GM23338 (cell line): ENCODE measurements at regions not wholly inside any gene's neighbourhood (a gene's known extent, or its start where the extent isn't known, plus 50 kb on each side); places are given as distances from the start of the nearest gene placed in this dataset.

Experiments used
- ATAC-seq: fragments of 200-7000 bp; cut with Tn5 transposase; 3 replicates; pipeline ENCODE4 v1.9.1; 2020
- DNase-seq: peaks from one replicate; pipeline ENCODE4 v3.0.0-alpha.2; 2015; ENCODE audit warnings: low spot score
- H2AFZ ChIP-seq: fragments of 200-600 bp; sonication (generic); 2 replicates; pipeline ENCODE4 v1.8.0; 2016; ENCODE audit warnings: antibody characterized with exemption, mild to moderate bottlenecking, moderate library complexity
- H3F3A ChIP-seq: fragments of 200-600 bp; sonication (generic); replicated peaks from 2 replicates; pipeline ENCODE4 v1.8.0; 2017; ENCODE audit warnings: antibody characterized with exemption, mixed run types, low read depth
- H3K27ac ChIP-seq: fragments of 200-600 bp; sonication (generic); 2 replicates; pipeline ENCODE4 v1.6.1; 2016; ENCODE audit warnings: low read depth
- H3K27me3 ChIP-seq: fragments of 200-600 bp; sonication (generic); 2 replicates; pipeline ENCODE4 v1.8.0; 2016; ENCODE audit warnings: mild to moderate bottlenecking, mixed run types, moderate library complexity; ENCODE audit not compliant: insufficient read depth
- H3K36me3 ChIP-seq: fragments of 200-600 bp; sonication (generic); 2 replicates; pipeline ENCODE4 v1.8.0; 2016; ENCODE audit warnings: mild to moderate bottlenecking; ENCODE audit not compliant: insufficient read depth
- H3K4me1 ChIP-seq: fragments of 200-600 bp; sonication (generic); 2 replicates; pipeline ENCODE4 v1.8.0; 2016; ENCODE audit warnings: mild to moderate bottlenecking, moderate library complexity; ENCODE audit not compliant: insufficient read depth
- H3K4me2 ChIP-seq: fragments of 200-600 bp; sonication (generic); 2 replicates; pipeline ENCODE4 v1.7.1; 2017; ENCODE audit warnings: mixed run types
- H3K4me3 ChIP-seq: fragments of 200-600 bp; sonication (generic); 2 replicates; pipeline ENCODE4 v1.6.1; 2016; ENCODE audit warnings: mixed run types
- H3K79me2 ChIP-seq: fragments of 200-600 bp; sonication (generic); replicated peaks from 2 replicates; pipeline ENCODE4 v1.8.0; 2017; ENCODE audit warnings: mild to moderate bottlenecking; ENCODE audit not compliant: insufficient read depth
- H3K9me2 ChIP-seq: fragments of 200-600 bp; sonication (generic); 2 replicates; pipeline ENCODE4 v1.8.0; 2017; ENCODE audit not compliant: insufficient read depth
- H4K20me1 ChIP-seq: fragments of 200-600 bp; sonication (generic); replicated peaks from 2 replicates; pipeline ENCODE4 v1.8.0; 2017; ENCODE audit warnings: mild to moderate bottlenecking; ENCODE audit not compliant: insufficient read depth
- H3K27ac Mint-ChIP-seq: 2 replicates; pipeline ENCODE4 v1.8.0; 2020; ENCODE audit warnings: inconsistent platforms, mild to moderate bottlenecking, moderate library complexity, mixed read lengths
- H3K27me3 Mint-ChIP-seq: 3 replicates; pipeline ENCODE4 v1.8.0; 2022; ENCODE audit warnings: low read depth, mild to moderate bottlenecking, moderate library complexity, mixed read lengths, inconsistent platforms; ENCODE audit not compliant: insufficient read depth, poor library complexity
- H3K36me3 Mint-ChIP-seq: 3 replicates; pipeline ENCODE4 v1.8.0; 2021; ENCODE audit warnings: low read depth, mild to moderate bottlenecking, inconsistent platforms, moderate library complexity, mixed read lengths
- H3K4me1 Mint-ChIP-seq: 3 replicates; pipeline ENCODE4 v1.8.0; 2020; ENCODE audit warnings: mild to moderate bottlenecking, inconsistent platforms, mixed read lengths
- H3K4me3 Mint-ChIP-seq: 3 replicates; pipeline ENCODE4 v1.8.0; 2021; ENCODE audit warnings: moderate library complexity, mild to moderate bottlenecking, inconsistent platforms, mixed read lengths
- H3K9me3 Mint-ChIP-seq: 3 replicates; pipeline ENCODE4 v1.8.0; 2020; ENCODE audit warnings: moderate library complexity, mild to moderate bottlenecking, inconsistent platforms, mixed read lengths
- CREB1 ChIP-seq: fragments of 250-450 bp; sonication (Bioruptor Pico); IDR thresholded peaks from 2 replicates; pipeline ENCODE4 v1.5.0; 2020; ENCODE audit warnings: low read depth, mild to moderate bottlenecking, moderate library complexity
- CTCF ChIP-seq, 2 experiments: fragments of 200-600 bp in 1 of 2; sonication (generic) in 1 of 2; conservative IDR thresholded peaks; 2 replicates each; pipeline versions ENCODE4 v1.5.1 to v1.6.1; 2016 to 2017; ENCODE audit warnings: antibody characterized with exemption in 2 of 2, low read depth in 2 of 2, mild to moderate bottlenecking in 2 of 2, moderate library complexity in 1 of 2
- ETS1 ChIP-seq: IDR thresholded peaks from 2 replicates; pipeline ENCODE4 v1.6.1; 2016; ENCODE audit warnings: antibody characterized with exemption
- EZH2 ChIP-seq: fragments of 200-600 bp; sonication (generic); IDR thresholded peaks from one replicate; pipeline ENCODE4 v1.8.0; 2017; ENCODE audit warnings: antibody characterized with exemption, mild to moderate bottlenecking, low read depth; ENCODE audit not compliant: unreplicated experiment
- JUNB ChIP-seq: IDR thresholded peaks from one replicate; pipeline ENCODE4 v1.6.1; 2016; ENCODE audit warnings: antibody characterized with exemption; ENCODE audit not compliant: unreplicated experiment
- NANOG ChIP-seq: IDR thresholded peaks from 2 replicates; pipeline ENCODE4 v1.6.1; 2016; ENCODE audit warnings: antibody characterized with exemption, borderline replicate concordance
- POLR2AphosphoS5 ChIP-seq: IDR thresholded peaks from 2 replicates; pipeline ENCODE4 v1.6.1; 2016; ENCODE audit warnings: antibody characterized with exemption, low read depth
- ZNF114 ChIP-seq: fragments of 250-450 bp; sonication (Bioruptor Pico); IDR thresholded peaks from 2 replicates; pipeline ENCODE4 v1.5.0; 2020; ENCODE audit warnings: mild to moderate bottlenecking, moderate library complexity
- ZNF331 ChIP-seq: fragments of 250-450 bp; sonication (Bioruptor Pico); IDR thresholded peaks from 2 replicates; pipeline ENCODE4 v1.5.0; 2020; ENCODE audit warnings: low read depth, mild to moderate bottlenecking, moderate library complexity
- TF ChIP-seq, protein P1 (sequence below): IDR thresholded peaks from one replicate; pipeline ENCODE4 v1.6.1; 2018; ENCODE audit warnings: antibody characterized with exemption; ENCODE audit not compliant: unreplicated experiment

GRCh38 chr14:98551028-98551427 is 721.0 kb downstream of the BCL11B start (continued):
- TF ChIP-seq, protein P1, sequence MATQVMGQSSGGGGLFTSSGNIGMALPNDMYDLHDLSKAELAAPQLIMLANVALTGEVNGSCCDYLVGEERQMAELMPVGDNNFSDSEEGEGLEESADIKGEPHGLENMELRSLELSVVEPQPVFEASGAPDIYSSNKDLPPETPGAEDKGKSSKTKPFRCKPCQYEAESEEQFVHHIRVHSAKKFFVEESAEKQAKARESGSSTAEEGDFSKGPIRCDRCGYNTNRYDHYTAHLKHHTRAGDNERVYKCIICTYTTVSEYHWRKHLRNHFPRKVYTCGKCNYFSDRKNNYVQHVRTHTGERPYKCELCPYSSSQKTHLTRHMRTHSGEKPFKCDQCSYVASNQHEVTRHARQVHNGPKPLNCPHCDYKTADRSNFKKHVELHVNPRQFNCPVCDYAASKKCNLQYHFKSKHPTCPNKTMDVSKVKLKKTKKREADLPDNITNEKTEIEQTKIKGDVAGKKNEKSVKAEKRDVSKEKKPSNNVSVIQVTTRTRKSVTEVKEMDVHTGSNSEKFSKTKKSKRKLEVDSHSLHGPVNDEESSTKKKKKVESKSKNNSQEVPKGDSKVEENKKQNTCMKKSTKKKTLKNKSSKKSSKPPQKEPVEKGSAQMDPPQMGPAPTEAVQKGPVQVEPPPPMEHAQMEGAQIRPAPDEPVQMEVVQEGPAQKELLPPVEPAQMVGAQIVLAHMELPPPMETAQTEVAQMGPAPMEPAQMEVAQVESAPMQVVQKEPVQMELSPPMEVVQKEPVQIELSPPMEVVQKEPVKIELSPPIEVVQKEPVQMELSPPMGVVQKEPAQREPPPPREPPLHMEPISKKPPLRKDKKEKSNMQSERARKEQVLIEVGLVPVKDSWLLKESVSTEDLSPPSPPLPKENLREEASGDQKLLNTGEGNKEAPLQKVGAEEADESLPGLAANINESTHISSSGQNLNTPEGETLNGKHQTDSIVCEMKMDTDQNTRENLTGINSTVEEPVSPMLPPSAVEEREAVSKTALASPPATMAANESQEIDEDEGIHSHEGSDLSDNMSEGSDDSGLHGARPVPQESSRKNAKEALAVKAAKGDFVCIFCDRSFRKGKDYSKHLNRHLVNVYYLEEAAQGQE, result no peak
- TF ChIP-seq POLR2AphosphoS5 (no peak), NANOG (no peak), CTCF (conservative IDR thresholded peaks at IDR 0.05; ENCODE audit: low read depth in 2 of 2) (no peak), ZNF331 (CRISPR knock-in tag) (no peak), CREB1 (no peak), ZNF114 (CRISPR knock-in tag) (no peak), JUNB (no peak)

DNA sequence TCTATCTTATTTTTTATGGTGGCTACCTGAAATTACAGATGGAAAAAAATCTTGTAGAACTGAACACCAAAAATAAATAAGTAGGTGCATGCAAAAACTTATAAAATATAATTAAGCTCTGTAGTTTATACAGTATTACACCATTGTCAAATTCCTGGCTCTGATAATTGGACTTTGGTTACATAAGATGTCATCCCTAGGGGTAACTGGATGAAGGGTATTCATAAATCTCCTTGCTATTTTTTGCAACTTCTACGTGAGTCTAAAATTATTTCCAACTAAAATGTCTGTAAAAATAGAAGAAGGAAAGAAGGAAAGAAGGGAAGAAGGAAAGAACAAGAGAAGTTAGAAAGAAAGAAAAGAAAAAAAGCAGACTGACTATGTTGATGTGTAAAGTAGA is 716.6 kb downstream of the BCL11B start:
- H3K36me3 ChIP-seq, result no peaks in the 10 kb centered on the region
- H3K4me2 ChIP-seq, result no peak overlapping the region
- no peak overlapping the region for H3K4me3 ChIP-seq
- no peak overlapping the region for H3K27ac Mint-ChIP-seq
- H3K79me2 ChIP-seq, result no peaks in the 10 kb centered on the region
- H2AFZ ChIP-seq, result no peak overlapping the region
- H3K27me3 Mint-ChIP-seq, result no peaks in the 10 kb centered on the region
- no peaks in the 10 kb centered on the region for H3K27me3 ChIP-seq
- H3F3A ChIP-seq, result no peaks in the 10 kb centered on the region
- no peak overlapping the region for H3K4me3 Mint-ChIP-seq
- peaks cover 23% of the 10 kb centered on the region for H3K9me2 ChIP-seq
- no peaks in the 10 kb centered on the region for H3K4me1 Mint-ChIP-seq
- H3K4me1 ChIP-seq, result no peaks in the 10 kb centered on the region
- H4K20me1 ChIP-seq, result no peaks in the 10 kb centered on the region
- no peaks in the 10 kb centered on the region for H3K36me3 Mint-ChIP-seq
- ATAC-seq (no peak), DNase-seq (no peak)
- TF ChIP-seq EZH2 (no peak), ETS1 (no peak), POLR2AphosphoS5 (no peak)
- H3K9me3 Mint-ChIP-seq, result peaks cover 6% of the 10 kb centered on the region; the same call in 2 of the 3 replicates
- H3K27ac ChIP-seq, result no peak overlapping the region
